ENCODE measurements at regions not wholly inside any gene's neighbourhood (a gene's known extent, or its start where the extent isn't known, plus 50 kb on each side); places are given as distances from the start of the nearest gene placed in this dataset.

DNA sequence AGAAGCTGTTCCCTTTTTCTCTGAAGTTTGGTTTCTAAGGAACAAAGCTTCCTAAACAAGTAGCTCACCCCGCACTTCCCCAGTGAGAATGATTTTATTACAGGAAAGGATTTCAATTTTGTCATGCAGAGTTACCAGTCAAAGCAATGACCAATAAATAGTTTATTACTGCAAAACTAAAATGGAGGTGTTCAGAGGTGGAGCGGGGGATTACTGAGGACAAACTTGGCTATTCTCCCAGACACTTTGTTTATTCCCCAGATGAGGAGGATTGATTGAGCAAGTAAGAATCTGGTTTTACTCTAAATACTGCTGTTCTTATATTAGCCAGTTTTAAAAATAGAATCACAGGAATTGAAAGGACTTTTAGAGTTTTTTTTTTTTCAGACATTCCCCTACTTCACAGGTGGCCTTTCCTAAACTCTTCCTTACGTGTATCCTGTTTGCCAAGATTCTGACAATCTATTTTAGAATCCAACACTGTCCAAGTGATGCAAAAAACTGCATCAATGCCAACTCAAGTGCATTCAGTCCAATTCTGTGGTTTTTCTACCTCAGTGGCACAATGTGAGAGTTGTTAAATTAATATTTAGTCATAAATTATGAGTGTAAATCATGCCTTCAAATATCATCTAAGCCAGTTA, 136.1 kb downstream of the TNFSF18 start:
- Histone ChIP-seq H3K36me3 (ENCODE audit: low read depth) (no peaks in the 10 kb centered on the region), H3K79me2 (ENCODE audit: low read depth) (no peaks in the 10 kb centered on the region), H3K4me3 (no peak overlapping the region), H3K9me3 (ENCODE audit: insufficient read depth, low read depth) (peaks cover 28% of the 10 kb centered on the region), H3K9me2 (ENCODE audit: insufficient read depth) (no peaks in the 10 kb centered on the region), H4K20me1 (ENCODE audit: insufficient read depth) (no peaks in the 10 kb centered on the region), H2AFZ (no peak overlapping the region), H3K4me1 (replicated peaks; ENCODE audit: insufficient read depth) (peaks cover 23% of the 10 kb centered on the region), H3K27me3 (ENCODE audit: insufficient read depth, low read depth) (no peaks in the 10 kb centered on the region), H3F3A (ENCODE audit: insufficient read depth, low read depth) (peaks cover 26% of the 10 kb centered on the region), H3K4me2 (no peak overlapping the region), H3K27ac (no peak overlapping the region)
- POLR2A ChIA-PET (ENCODE audit: unreplicated experiment), result no interaction called here
- no peak for DNase-seq
- no peak for TF ChIP-seq EZH2 (IDR thresholded peaks at IDR 0.05; ENCODE audit: low read depth)
- TF ChIP-seq, protein P1, sequence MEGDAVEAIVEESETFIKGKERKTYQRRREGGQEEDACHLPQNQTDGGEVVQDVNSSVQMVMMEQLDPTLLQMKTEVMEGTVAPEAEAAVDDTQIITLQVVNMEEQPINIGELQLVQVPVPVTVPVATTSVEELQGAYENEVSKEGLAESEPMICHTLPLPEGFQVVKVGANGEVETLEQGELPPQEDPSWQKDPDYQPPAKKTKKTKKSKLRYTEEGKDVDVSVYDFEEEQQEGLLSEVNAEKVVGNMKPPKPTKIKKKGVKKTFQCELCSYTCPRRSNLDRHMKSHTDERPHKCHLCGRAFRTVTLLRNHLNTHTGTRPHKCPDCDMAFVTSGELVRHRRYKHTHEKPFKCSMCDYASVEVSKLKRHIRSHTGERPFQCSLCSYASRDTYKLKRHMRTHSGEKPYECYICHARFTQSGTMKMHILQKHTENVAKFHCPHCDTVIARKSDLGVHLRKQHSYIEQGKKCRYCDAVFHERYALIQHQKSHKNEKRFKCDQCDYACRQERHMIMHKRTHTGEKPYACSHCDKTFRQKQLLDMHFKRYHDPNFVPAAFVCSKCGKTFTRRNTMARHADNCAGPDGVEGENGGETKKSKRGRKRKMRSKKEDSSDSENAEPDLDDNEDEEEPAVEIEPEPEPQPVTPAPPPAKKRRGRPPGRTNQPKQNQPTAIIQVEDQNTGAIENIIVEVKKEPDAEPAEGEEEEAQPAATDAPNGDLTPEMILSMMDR (conservative IDR thresholded peaks at IDR 0.05), result no peak
- CTCF ChIA-PET, result no interaction called here
- intact Hi-C loops (cut with micrococcal nuclease; ENCODE audit: unreplicated experiment), result loop anchor here (5.0 kb wide), 3 partner anchors 78 to 288 kb away; no protein-coding TSS in a partner anchor
- no TSS peak for BruUV-seq (replicated peaks)

DNA sequence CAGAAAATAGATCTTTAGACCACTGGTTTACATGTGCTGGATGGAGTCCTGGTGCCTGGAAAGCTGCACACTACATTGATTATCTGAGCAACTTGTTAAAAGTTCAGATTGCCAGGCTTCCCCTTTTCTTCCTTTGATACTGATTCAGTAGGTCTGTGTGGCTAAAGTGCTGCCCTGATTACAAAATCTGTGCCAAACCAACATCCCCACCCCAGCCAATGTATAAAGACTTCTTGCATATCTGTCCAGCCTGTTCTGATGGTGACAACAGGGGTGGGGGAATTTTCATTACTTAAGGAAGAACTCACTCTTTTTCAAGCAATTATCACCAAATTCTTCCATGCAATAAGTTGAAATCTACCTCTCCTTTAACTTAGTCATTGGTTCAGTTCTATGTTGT, 135.5 kb downstream of the TNFSF18 start:
- peaks cover 23% of the 10 kb centered on the region for H3K4me1 ChIP-seq (replicated peaks; ENCODE audit: insufficient read depth)
- no peaks in the 10 kb centered on the region for H3K36me3 ChIP-seq (ENCODE audit: low read depth)
- no TSS peak for BruUV-seq (replicated peaks)
- no peak overlapping the region for H3K27ac ChIP-seq
- intact Hi-C loops (cut with micrococcal nuclease; ENCODE audit: unreplicated experiment), result loop anchor here (5.0 kb wide), 3 partner anchors 77 to 287 kb away; no protein-coding TSS in a partner anchor
- no peak for TF ChIP-seq EZH2 (IDR thresholded peaks at IDR 0.05; ENCODE audit: low read depth)
- TF ChIP-seq, protein P1 (conservative IDR thresholded peaks at IDR 0.05), result no peak
- H3F3A ChIP-seq (ENCODE audit: insufficient read depth, low read depth), result peaks cover 26% of the 10 kb centered on the region
- no peaks in the 10 kb centered on the region for H3K9me2 ChIP-seq (ENCODE audit: insufficient read depth)
- H3K9me3 ChIP-seq (ENCODE audit: insufficient read depth, low read depth), result peaks cover 28% of the 10 kb centered on the region
- no peak overlapping the region for H2AFZ ChIP-seq
- no peak for DNase-seq
- ChIA-PET POLR2A (ENCODE audit: unreplicated experiment) (no interaction called here), CTCF (no interaction called here)
- H3K4me3 ChIP-seq, result no peak overlapping the region
- H4K20me1 ChIP-seq (ENCODE audit: insufficient read depth), result no peaks in the 10 kb centered on the region
- no peaks in the 10 kb centered on the region for H3K27me3 ChIP-seq (ENCODE audit: insufficient read depth, low read depth)
- no peaks in the 10 kb centered on the region for H3K79me2 ChIP-seq (ENCODE audit: low read depth)
- no peak overlapping the region for H3K4me2 ChIP-seq

DNA sequence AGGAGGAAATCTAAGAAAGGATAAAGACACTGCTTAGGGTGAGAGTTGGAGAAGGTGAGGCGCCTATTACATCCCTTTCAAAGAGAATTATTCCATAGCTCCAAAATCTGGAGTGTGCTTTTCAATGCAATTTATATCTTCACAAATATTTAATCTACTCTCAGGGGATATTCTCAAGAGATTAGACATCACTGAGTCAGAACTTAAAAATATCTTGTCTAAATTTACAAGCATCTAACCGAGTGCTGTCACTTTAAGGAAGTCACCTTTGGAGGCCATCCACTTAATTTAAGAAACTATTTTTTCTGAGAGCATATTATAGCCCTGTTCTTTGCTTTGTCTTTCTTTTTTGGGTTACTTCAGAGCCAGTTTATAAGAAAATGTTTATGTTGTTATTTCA, 134.6 kb downstream of the TNFSF18 start:
- ChIA-PET POLR2A (ENCODE audit: unreplicated experiment) (interaction anchor here (0.6 kb wide), 1 partner anchor 509 kb away, joined by 3 read pairs; no protein-coding TSS in a partner anchor), CTCF (no interaction called here)
- BruUV-seq (replicated peaks), result no TSS peak
- Histone ChIP-seq H3K9me3 (ENCODE audit: insufficient read depth, low read depth) (peaks cover 35% of the 10 kb centered on the region), H3K9me2 (ENCODE audit: insufficient read depth) (no peaks in the 10 kb centered on the region), H3K79me2 (ENCODE audit: low read depth) (no peaks in the 10 kb centered on the region), H3K36me3 (ENCODE audit: low read depth) (no peaks in the 10 kb centered on the region), H3K27me3 (ENCODE audit: insufficient read depth, low read depth) (no peaks in the 10 kb centered on the region), H2AFZ (no peak overlapping the region), H3K4me3 (no peak overlapping the region), H3K27ac (no peak overlapping the region), H3K4me2 (no peak overlapping the region), H3K4me1 (replicated peaks; ENCODE audit: insufficient read depth) (peaks cover 23% of the 10 kb centered on the region), H3F3A (ENCODE audit: insufficient read depth, low read depth) (peaks cover 26% of the 10 kb centered on the region), H4K20me1 (ENCODE audit: insufficient read depth) (no peaks in the 10 kb centered on the region)
- no peak for TF ChIP-seq EZH2 (IDR thresholded peaks at IDR 0.05; ENCODE audit: low read depth)
- TF ChIP-seq, protein P1 (conservative IDR thresholded peaks at IDR 0.05), result no peak
- intact Hi-C loops (cut with micrococcal nuclease; ENCODE audit: unreplicated experiment), result loop anchor here (5.0 kb wide), 3 partner anchors 76 to 286 kb away; no protein-coding TSS in a partner anchor
- no peak for DNase-seq
